ENCODE measurements at regions not wholly inside any gene's neighbourhood (a gene's known extent, or its start where the extent isn't known, plus 50 kb on each side); places are given as distances from the start of the nearest gene placed in this dataset.
A peak's percentile ranks its signal among the peaks of the same experiment; 100 is the strongest.
"Not testable (repeated sequence)": the region's sequence is repeated elsewhere in the genome, so short reads cannot be mapped to it uniquely, and the experiment has no call there.

DNA sequence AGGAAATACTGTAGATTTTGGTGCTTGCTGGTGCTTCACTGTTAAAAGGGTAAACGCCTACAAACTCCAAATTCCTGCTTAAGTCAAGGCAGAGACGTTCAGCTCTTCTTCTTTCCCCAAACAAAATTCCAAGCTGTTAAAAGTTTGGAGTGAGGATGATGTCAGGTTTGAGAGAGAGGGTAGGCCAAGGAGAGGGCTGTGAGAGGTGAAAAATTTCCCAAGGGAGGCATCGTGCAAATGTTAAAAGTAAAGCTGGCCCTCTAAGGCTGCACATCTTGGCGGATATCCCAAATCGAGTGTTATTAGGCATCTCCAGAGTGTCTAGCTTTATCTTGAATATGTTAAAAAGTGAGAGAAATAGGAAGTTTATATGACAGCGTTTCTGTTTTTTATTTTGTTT lies 651.8 kb downstream of the QKI start:
- ATAC-seq (no peak), DNase-seq (ENCODE audit: low spot score) (no peak)

DNA sequence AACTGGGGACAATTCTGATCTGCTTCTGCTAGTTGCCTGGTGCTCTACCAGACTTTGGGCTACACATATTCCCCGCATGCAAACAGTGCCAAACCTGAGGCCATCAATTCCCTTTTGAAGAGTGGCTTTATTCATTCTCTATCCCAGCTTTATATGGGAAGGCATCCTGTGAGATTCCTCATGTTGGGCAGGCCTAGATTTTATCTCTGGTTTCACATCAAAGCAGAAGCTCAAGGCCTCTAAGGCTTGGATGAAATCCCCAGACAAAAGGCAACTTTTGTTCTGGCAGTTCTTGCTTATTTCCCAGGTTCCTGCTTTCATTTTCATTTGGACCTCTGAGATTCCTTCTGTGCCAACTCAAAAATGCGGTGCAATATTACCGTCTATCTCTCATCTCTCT lies 648.8 kb downstream of the QKI start:
- ATAC-seq (no peak), DNase-seq (ENCODE audit: low spot score) (no peak)

DNA sequence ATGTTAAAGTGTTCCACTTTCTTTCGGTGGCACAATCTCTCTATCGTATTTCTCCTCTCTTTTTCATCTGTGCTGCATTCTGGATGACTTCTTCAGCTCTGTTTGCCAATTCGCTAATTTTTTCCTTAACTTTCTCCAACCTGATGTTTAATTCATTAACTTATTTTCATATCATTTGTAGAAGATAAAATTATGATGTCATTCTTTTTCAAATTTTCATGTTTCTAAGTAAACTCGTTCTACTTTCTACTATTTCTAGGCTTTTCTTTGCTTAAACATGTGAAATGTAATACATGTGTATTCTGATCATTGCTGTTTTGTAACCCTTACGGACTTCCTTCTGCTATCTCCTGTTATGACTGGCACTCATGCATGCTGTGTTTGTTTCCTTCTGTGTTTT lies 648.4 kb downstream of the QKI start:
- ATAC-seq (no peak), DNase-seq (ENCODE audit: low spot score) (no peak)

DNA sequence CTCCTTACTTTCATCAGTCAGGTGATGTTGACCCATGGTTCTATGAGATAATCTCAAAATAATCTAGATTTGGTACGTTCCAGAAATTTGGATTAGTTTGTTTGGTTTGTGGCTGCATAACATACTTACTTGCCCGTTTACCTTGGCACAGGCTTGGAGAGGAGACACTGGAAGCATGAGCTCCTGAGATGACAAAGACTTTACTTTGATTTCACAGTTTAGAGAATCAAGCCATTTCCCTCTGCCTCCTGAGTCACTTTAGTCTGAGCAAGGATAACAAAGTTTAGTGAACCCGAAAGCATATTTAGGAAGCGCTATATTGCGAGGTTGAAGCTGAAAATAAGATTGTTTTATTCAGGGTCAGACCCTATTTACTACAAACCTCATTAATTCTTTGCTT lies 643.4 kb downstream of the QKI start:
- DNase-seq (ENCODE audit: low spot score) (no peak), ATAC-seq (no peak)

DNA sequence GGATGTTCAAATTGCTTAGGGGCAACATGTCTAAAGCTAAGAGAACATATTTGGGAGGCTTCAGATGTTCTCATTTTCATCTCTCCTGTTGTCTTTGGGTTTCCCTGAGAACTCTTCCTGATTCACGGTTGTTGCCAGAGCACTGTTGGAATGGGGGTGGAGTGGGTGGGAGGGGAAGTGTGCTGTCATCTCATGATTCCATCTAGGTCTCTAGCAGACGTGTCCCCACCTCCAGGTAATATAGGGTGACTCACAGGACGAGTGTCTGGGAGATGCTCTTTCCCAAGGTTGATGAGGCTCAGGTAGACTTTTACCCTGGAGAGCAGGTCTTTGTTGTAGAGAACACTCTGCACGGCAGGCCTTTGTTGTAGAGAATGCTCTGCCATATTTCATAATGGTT lies 636.9 kb downstream of the QKI start:
- ATAC-seq (no peak), DNase-seq (ENCODE audit: low spot score) (no peak)

DNA sequence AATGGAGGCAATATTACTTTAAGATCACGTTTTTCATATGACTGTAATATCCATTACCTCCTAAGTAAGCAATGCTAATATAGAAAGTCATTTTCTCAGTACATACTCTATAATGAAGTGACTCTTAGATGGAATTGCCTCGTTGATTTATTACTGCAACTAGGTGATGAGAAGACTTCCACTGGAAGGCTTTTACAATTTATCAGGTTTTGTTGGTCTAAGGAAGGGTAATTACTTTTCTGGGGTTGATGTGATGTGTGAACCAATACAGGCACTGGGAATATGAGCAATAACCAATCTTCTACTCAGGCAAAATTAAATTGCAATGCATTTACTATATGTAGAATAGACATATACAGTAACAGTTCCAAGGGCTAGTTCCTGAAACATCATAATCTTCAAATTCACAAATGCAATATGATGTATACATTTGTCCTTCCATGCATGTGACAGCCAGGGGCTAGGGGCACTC lies 635.0 kb downstream of the QKI start:
- DNase-seq (ENCODE audit: low spot score) (no peak), ATAC-seq (no peak)

DNA sequence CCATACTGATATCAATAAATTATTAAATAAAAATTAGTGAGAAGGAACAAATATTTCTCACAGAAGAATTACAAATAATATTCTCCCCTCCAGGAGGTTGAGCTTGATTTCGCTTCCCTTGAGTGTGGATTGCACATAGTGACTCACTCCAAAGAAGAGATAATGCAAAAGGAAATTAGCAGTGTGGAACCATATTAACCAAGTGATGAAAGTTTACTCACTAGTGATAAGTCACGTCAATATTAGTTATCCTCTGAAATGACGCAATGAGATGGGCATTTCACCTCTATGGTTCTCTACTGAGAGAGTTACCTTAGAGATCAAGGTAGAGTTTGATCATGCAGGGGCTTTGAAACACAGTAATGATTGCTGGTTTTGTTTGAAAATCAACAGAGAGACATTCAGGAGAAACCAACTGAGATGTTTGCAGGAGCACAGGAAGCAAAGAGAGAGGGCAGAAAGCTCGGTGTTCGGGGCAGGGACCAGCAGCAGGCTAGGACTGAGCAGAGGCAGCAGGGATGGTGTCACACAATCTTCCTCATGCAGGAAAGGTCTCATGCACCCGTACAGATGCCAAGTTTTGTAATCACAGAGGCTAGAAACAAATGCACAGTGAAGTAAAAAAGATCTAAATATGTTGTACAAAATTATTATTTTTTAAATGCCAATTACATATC lies 634.5 kb downstream of the QKI start:
- no peak for DNase-seq (ENCODE audit: low spot score)
- no peak for ATAC-seq

DNA sequence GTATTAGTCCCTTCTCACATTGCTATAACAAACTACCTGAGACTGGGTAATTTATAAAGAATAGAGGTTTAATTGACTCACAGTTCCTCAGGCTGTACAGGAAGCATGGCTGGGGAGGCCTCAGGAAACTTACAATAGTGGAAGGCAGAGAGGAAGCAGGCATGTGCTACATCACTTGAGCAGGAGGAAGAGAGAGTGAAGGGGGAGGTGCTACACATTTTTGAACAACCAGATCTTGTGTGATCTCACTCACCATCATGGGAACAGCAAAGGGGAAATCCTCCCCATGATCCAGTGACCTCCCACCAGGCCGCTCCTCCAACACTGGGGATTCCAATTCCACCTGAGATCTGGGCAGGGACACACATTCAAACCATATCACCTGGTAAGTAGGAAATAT lies 630.6 kb downstream of the QKI start:
- no peak for ATAC-seq
- no peak for DNase-seq (ENCODE audit: low spot score)

DNA sequence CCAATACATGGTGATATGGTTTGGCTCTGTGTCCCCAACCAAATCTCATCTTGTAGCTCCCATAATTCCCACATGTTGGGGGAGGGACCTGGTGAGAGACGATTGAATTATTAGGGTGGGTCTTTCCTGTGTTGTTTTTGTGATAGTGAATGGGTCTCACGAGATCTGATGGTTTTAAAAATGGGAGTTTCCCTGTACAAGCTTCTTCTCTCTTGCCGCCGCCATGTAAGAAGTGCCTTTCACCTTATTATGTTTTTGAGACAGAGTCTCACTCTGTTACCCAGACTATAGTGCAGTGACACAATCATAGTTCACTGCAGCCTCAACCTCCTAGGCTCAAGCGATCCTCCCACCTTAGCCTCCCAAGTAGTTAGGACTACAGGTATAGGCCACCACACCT lies 629.1 kb downstream of the QKI start:
- DNase-seq (ENCODE audit: low spot score); ATAC-seq: not testable (repeated sequence)

DNA sequence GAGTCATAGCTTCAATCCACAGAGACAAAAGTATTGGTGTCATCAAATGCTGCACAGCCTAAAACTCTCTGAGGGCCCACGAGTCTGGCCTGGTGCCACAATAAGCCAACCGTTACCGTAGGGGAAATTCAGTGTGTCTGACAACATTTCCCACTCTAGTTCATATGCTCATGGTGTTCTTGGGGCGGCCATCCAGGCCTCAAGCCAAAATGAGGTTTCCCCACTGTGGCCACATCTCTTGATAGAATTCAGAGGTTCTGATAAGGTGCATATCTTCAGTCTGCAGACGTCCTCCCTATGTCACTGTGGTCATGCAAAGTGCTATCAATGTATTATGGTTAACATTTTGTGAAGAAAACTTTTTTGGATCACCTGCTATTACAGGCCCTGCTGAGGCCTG lies 627.7 kb downstream of the QKI start:
- DNase-seq (ENCODE audit: low spot score) (no peak), ATAC-seq (no peak)

DNA sequence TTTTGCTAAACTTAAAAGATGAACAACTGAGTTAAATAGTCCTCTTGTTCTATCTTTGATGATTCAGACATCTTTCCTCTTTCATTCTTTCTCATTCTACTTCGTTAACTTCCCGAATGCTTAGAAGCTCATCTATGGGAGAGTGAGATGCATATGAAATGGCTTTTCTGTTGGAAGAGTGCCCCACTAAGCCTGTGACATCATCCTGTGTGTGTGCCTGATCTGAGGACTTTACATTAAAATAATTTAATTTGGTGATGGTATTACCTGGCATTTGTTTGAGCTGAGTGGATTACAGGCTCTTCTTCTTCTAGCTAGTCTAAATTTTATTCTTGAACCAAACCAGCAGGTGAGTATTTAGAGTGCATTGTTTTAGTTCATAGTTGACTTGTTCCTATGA lies 626.5 kb downstream of the QKI start:
- ATAC-seq (no peak), DNase-seq (ENCODE audit: low spot score) (no peak)

DNA sequence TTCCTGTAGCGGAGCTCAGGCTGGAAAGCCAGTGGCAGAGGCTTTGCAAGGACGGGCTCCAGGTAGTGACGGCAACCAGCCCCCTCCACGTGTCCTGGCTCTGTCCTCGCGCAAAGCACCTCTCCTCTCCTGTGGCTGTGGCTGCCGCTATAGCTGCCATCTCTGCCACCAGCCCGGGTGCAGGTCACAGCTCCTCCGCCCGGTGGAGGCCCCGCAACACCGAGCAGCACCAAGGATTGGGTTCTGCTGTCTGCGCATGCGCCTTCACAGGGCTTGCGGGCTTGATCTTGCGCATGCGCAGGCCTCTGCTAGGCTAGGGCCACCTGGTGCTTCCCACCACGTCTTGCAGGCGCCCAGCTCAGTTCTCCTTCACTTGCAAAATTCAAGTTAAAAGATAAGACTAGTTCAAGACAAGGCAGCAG lies 625.4 kb downstream of the QKI start:
- ATAC-seq (peak; percentile 91), DNase-seq (ENCODE audit: low spot score) (peak; percentile 60)

DNA sequence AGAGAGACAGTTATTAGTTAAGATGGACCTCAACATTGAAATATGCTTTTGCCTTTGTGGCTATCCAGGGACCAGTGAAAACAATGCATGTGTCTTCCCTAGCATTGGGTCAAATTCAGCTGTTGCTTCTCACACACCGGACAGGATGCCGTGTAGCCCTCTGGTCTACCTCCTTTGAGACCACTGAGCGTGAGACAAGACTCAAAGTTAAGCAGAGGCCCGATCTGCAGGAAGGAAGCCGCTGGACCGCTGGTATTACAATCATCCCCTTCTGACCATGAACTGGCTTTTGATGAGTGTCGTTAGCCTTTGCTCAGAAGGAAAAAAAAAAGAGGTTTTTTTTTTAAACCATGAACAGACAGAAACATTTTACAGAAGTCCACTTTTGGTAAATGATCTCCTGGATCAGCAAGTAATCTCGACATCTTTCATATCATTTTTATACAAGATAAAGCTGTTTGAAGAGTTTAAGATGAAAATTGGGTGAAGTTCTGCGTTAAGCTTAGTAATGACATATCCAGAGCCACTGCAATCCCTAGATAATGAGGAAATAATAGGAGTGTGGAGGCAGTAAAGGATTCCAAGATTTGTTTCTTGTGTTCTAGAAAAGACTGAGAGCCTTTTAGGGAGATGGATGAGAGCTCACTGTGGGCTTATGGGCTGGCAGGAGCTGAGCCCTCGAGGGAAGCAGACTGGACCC lies 622.8 kb downstream of the QKI start:
- DNase-seq (ENCODE audit: low spot score) (no peak), ATAC-seq (no peak)

DNA sequence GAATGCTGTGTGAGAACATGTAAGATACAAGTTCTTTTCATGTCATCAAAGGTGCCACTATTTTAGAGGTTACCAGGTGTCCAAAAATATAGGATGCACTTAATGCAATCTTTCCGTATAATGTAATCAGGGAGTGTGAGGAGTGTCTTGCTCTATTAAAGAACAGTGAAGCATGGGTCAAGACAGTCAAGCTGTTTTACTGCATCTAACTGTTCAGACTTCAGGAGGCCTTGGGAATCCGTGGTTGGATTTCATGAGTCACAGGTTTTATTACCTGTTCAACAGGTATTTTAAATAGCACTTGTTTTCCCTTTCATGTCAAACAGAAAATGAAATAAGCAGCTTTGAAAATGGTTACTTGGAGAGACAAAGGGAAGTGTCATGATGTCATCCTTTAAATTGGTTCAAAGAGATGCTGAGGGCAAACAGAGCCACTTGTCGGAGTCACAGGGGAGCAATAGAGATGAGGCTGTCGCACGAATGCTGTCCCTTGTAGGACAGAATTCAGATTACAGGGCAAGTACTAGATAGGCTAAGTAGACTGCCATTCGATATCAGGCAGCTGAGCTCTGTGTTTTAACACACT lies 621.5 kb downstream of the QKI start:
- no peak for ATAC-seq
- DNase-seq (ENCODE audit: low spot score) = no peak

DNA sequence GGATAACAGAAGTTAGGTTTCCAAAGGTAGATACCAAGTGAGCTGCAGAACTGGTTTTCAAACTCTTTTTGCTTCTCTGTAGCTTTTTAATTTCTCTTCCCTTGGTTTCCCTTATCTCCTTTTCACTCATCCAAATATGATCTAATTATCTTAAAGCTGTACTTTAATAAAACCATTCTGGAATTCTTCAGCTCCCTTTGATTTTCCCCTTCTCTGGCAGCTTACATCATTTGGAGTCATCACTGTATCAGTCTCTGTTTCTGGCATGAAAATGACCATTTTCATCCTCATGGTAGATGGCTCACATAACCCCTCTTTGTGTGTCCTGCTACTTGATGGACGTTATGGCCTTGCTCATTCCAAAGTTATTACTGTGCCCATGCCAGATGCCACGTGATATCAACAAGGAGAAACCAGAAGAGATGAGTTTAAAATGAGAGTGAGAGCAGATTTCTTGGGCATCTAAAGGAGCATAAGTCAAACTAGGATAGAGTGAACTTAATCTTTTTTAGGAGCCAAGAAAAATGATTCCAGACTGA lies 620.2 kb downstream of the QKI start:
- ATAC-seq (no peak), DNase-seq (ENCODE audit: low spot score) (no peak)

DNA sequence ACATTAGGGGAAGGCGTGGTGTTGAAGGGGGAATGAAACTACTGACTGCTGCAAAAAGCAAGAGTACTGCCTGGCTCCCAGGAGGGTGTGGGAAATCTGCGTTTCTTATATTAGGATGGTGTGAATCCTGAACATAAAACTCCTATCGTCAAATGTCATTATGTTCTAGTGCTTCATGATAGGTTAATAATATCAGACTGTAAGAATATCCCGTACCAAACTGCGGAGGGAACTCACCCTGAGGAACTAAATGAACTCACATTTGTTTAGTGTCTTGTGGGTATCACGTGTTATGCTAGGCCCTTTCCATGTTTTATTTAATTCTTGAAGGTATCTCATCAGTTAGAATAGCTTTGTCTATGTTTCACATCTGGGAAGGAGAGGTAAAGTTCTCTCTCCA lies 610.7 kb downstream of the QKI start:
- ATAC-seq (no peak), DNase-seq (ENCODE audit: low spot score) (no peak)

DNA sequence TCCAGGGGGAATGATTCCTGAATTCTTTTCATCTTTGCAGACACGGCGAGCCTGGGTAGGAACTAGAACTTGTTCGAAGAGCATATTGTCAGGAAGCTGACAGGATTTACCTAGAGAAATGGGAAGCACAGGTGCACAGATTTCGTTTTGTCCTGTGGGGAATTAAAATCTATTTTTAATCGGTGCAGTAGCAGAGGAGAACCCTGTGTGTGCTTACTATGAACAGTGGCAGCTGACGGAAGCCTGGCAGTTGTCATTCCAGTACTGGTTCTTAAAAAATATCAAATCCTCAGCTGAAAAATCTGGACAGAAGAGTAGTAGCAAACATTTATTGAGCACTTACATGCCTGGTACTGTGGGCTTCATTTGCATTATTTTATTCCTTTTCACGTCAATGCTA lies 609.0 kb downstream of the QKI start:
- DNase-seq (ENCODE audit: low spot score) = no peak
- no peak for ATAC-seq

DNA sequence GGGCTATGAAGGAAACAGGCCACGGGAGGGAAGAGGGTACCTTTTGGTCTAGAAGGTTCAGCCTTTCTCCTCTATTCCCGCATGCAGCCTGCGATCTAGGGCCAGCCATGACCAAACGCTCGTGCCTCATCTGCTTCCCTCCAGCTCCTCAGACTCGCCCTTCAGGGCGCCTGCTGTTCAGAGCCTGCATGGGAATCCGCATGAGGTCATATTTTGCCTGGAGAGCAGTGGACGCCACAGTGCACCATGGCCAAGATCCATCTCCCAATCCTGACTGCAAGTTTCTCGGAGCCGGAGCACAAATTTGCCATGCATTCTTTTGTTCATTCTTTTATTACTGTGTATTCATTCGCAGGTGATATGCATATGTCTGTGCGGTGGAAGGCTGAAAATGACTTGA lies 608.1 kb downstream of the QKI start:
- ATAC-seq (no peak), DNase-seq (ENCODE audit: low spot score) (no peak)

DNA sequence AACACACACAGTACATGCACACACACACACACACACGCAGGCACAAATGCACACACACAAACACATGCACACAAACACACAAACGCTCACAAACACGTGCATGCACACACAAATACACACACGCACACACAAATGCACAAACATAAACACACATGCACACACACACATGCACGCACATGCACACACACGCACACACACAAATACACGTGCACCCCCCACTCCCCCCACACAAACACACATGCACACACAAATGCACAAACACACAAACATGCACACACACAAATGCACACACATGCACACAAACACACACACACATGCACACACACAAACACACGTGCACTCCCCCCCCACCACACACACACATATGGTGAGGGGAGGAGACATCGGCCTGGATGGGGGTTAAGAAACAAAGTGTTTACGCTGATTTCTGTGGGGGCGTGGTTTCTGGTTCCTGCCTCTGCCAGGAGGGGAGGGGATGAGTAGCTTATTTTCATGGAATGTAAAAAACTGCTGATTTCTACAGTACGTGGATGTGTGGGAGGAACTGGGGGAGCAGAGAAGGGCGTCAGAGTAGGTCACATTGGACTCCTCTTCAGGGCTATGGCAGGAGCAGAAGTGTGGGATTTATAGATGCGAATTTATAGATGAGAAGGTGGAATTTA lies 607.2 kb downstream of the QKI start:
- ATAC-seq (no peak), DNase-seq (ENCODE audit: low spot score) (no peak)

DNA sequence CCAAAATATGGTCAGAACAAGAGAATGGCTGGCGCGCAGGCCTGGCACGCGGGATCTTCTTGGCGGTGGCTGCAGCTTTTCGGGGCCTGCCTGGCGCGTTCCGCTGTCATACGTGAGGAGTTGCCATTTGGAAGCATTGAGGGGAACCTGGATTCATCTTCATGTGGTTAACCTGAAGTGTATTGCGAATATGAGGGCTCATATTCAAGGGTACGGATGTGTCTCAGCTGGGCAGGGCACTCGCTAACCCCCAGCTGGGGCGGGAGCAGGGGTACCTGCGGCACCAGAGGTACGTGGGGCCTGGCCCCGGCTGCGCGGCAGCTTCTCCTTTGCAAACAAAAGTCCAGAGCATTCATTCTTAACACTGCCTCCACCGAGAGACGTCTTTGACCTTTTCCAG lies 605.6 kb downstream of the QKI start:
- ATAC-seq (no peak), DNase-seq (ENCODE audit: low spot score) (no peak)

DNA sequence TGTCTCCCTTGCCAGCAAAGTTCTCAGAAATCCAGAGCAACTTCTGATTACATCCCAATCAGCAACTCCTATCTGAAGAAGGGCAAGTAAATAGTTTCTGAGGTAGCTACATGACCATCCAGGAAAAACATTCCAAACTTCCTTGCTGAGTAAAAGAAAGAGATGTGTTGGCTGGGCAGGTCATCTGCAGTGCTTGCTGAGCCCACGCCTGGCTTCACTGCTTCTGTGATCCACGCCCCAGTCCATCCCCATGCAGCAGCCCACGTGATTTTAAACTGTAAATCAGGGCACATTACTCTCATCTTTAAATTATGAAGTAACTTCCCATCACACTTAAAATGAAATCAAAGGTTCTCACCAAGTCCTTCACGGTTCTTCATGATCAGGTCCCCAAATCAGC lies 603.6 kb downstream of the QKI start:
- ATAC-seq = no peak

DNA sequence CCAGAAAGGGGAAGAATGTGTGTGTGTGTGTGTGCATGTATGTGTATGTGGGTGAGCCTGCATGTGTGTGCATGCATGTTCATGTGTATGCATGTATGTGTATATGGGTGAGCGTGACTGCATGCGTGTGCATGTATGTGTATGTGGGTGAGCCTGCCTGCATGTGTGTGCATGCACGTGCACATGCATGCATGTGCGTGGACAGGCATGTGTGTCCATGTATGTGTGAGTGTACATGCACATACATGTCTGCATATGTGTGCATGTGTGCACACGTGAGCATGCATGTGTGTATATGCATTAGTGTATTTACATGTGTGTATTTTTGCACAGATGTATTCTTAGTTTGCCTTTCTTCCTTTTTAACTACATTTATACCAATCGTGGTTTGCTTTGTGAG lies 601.5 kb downstream of the QKI start:
- no peak for DNase-seq (ENCODE audit: low spot score)
- no peak for ATAC-seq

More for the DNA sequence above, 603.6 kb downstream of the QKI start:
- DNase-seq (ENCODE audit: low spot score) = no peak

All from left lobe of liver (tissue), 2 donors.